ENCODE measurements at regions not wholly inside any gene's neighbourhood (a gene's known extent, or its start where the extent isn't known, plus 50 kb on each side); places are given as distances from the start of the nearest gene placed in this dataset.

GRCh38 chr1:56223968-56224367 is 355.4 kb downstream of the PLPP3 start:
- H3K36me3 ChIP-seq (ENCODE audit: control insufficient read depth in 1 of 2, insufficient read depth in 2 of 2, low read length in 1 of 2) = no peaks in the 10 kb centered on the region
- no peaks in the 10 kb centered on the region for H3K9me3 ChIP-seq (ENCODE audit: control insufficient read depth, low read length)
- no peak overlapping the region for H3K27ac ChIP-seq (ENCODE audit: low read depth in 1 of 2, low read length in 2 of 2)
- no peaks in the 10 kb centered on the region for H3K4me1 ChIP-seq (ENCODE audit: control insufficient read depth in 1 of 2, insufficient read depth in 2 of 2, low read length in 2 of 2)
- DNase-seq (no peak), ATAC-seq (ENCODE audit: low FRiP score) (no peak)
- WGBS, 2 donors = 95% methylated on average over 2 of the region's 2 CpGs
- no peak overlapping the region for H3K4me3 ChIP-seq (ENCODE audit: low read length in 2 of 2)
- no peaks in the 10 kb centered on the region for H3K27me3 ChIP-seq (ENCODE audit: control insufficient read depth in 1 of 2, insufficient read depth in 2 of 2, low read length in 1 of 2)
- intact Hi-C loops (cut with DNase I) = no loop called here

- no peaks in the 10 kb centered on the region for H3K36me3 ChIP-seq (ENCODE audit: control insufficient read depth in 1 of 2, insufficient read depth in 2 of 2, low read length in 1 of 2)
- no peak overlapping the region for H3K27ac ChIP-seq (ENCODE audit: low read depth in 1 of 2, low read length in 2 of 2)
- no peak for DNase-seq
- H3K9me3 ChIP-seq (ENCODE audit: control insufficient read depth, low read length) = no peaks in the 10 kb centered on the region
- no peak for ATAC-seq (ENCODE audit: low FRiP score)
- intact Hi-C loops (cut with DNase I) = no loop called here
- H3K4me3 ChIP-seq (ENCODE audit: low read length in 2 of 2) = no peak overlapping the region
- no peaks in the 10 kb centered on the region for H3K27me3 ChIP-seq (ENCODE audit: control insufficient read depth in 1 of 2, insufficient read depth in 2 of 2, low read length in 1 of 2)
- H3K4me1 ChIP-seq (ENCODE audit: control insufficient read depth in 1 of 2, insufficient read depth in 2 of 2, low read length in 2 of 2) = no peaks in the 10 kb centered on the region
Observed at GRCh38 chr1:56222914-56223540, 356.3 kb downstream of the PLPP3 start.

GRCh38 chr1:56220021-56220420 is 359.3 kb downstream of the PLPP3 start:
- DNase-seq = no peak
- H3K36me3 ChIP-seq (ENCODE audit: control insufficient read depth in 1 of 2, insufficient read depth in 2 of 2, low read length in 1 of 2) = no peaks in the 10 kb centered on the region
- intact Hi-C loops (cut with DNase I) = no loop called here
- H3K9me3 ChIP-seq (ENCODE audit: control insufficient read depth, low read length) = no peaks in the 10 kb centered on the region
- H3K4me1 ChIP-seq (ENCODE audit: control insufficient read depth in 1 of 2, insufficient read depth in 2 of 2, low read length in 2 of 2) = peaks cover 0 to 1% of the 10 kb centered on the region in 2 donors
- H3K27ac ChIP-seq (ENCODE audit: low read depth in 1 of 2, low read length in 2 of 2) = no peak overlapping the region
- H3K27me3 ChIP-seq (ENCODE audit: control insufficient read depth in 1 of 2, insufficient read depth in 2 of 2, low read length in 1 of 2) = no peaks in the 10 kb centered on the region
- WGBS, 2 donors = 94 to 97% methylated on average over 4 of the region's 4 CpGs
- ATAC-seq (ENCODE audit: low FRiP score) = no peak
- H3K4me3 ChIP-seq (ENCODE audit: low read length in 2 of 2) = no peak overlapping the region

- intact Hi-C loops (cut with DNase I) = no loop called here
- no peak for ATAC-seq (ENCODE audit: low FRiP score)
- H3K36me3 ChIP-seq (ENCODE audit: control insufficient read depth in 1 of 2, insufficient read depth in 2 of 2, low read length in 1 of 2) = no peaks in the 10 kb centered on the region
- H3K9me3 ChIP-seq (ENCODE audit: control insufficient read depth, low read length) = no peaks in the 10 kb centered on the region
- H3K27me3 ChIP-seq (ENCODE audit: control insufficient read depth in 1 of 2, insufficient read depth in 2 of 2, low read length in 1 of 2) = no peaks in the 10 kb centered on the region
- no peak overlapping the region for H3K27ac ChIP-seq (ENCODE audit: low read depth in 1 of 2, low read length in 2 of 2)
- WGBS, 2 donors = 89 to 91% methylated on average over 4 of the region's 4 CpGs
- H3K4me3 ChIP-seq (ENCODE audit: low read length in 2 of 2) = no peak overlapping the region
- DNase-seq = no peak
- peaks cover 0 to 1% of the 10 kb centered on the region in 2 donors for H3K4me1 ChIP-seq (ENCODE audit: control insufficient read depth in 1 of 2, insufficient read depth in 2 of 2, low read length in 2 of 2)
Observed at GRCh38 chr1:56218023-56218422, 361.3 kb downstream of the PLPP3 start.

GRCh38 chr1:56216218-56216617 is 363.1 kb downstream of the PLPP3 start:
- H3K27me3 ChIP-seq (ENCODE audit: control insufficient read depth in 1 of 2, insufficient read depth in 2 of 2, low read length in 1 of 2) = no peaks in the 10 kb centered on the region
- WGBS, 2 donors = 16 to 18% methylated on average over 4 of the region's 4 CpGs
- no peaks in the 10 kb centered on the region for H3K9me3 ChIP-seq (ENCODE audit: control insufficient read depth, low read length)
- ATAC-seq (ENCODE audit: low FRiP score) (no peak), DNase-seq (peak in 1 of 2 donors; percentile 56)
- H3K4me3 ChIP-seq (ENCODE audit: low read length in 2 of 2) = no peak overlapping the region
- H3K36me3 ChIP-seq (ENCODE audit: control insufficient read depth in 1 of 2, insufficient read depth in 2 of 2, low read length in 1 of 2) = no peaks in the 10 kb centered on the region
- peaks cover 1 to 3% of the 10 kb centered on the region in 2 donors for H3K4me1 ChIP-seq (ENCODE audit: control insufficient read depth in 1 of 2, insufficient read depth in 2 of 2, low read length in 2 of 2)
- H3K27ac ChIP-seq (ENCODE audit: low read depth in 1 of 2, low read length in 2 of 2) = no peak overlapping the region
- intact Hi-C loops (cut with DNase I) = no loop called here

- no peak for ATAC-seq (ENCODE audit: low FRiP score)
- Histone ChIP-seq H3K9me3 (ENCODE audit: control insufficient read depth, low read length) (no peaks in the 10 kb centered on the region), H3K27ac (ENCODE audit: low read depth in 1 of 2, low read length in 2 of 2) (no peak overlapping the region), H3K36me3 (ENCODE audit: control insufficient read depth in 1 of 2, insufficient read depth in 2 of 2, low read length in 1 of 2) (no peaks in the 10 kb centered on the region), H3K27me3 (ENCODE audit: control insufficient read depth in 1 of 2, insufficient read depth in 2 of 2, low read length in 1 of 2) (no peaks in the 10 kb centered on the region), H3K4me1 (ENCODE audit: control insufficient read depth in 1 of 2, insufficient read depth in 2 of 2, low read length in 2 of 2) (peaks cover 1 to 3% of the 10 kb centered on the region in 2 donors), H3K4me3 (ENCODE audit: low read length in 2 of 2) (no peak overlapping the region)
- intact Hi-C loops (cut with DNase I) = no loop called here
- DNase-seq = no peak
- WGBS, 2 donors = 42 to 49% methylated on average over 4 of the region's 4 CpGs
Observed at GRCh38 chr1:56215771-56216170, 363.6 kb downstream of the PLPP3 start.

- whole genome bisulfite sequencing, 2 donors = 94 to 96% methylated on average over 3 of the region's 3 CpGs
- H3K36me3 ChIP-seq (ENCODE audit: control insufficient read depth in 1 of 2, insufficient read depth in 2 of 2, low read length in 1 of 2) = no peaks in the 10 kb centered on the region
- ATAC-seq (ENCODE audit: low FRiP score) (no peak), DNase-seq (no peak)
- H3K27me3 ChIP-seq (ENCODE audit: control insufficient read depth in 1 of 2, insufficient read depth in 2 of 2, low read length in 1 of 2) = no peaks in the 10 kb centered on the region
- H3K4me3 ChIP-seq (ENCODE audit: low read length in 2 of 2) = no peak overlapping the region
- no peaks in the 10 kb centered on the region for H3K9me3 ChIP-seq (ENCODE audit: control insufficient read depth, low read length)
- no peak overlapping the region for H3K27ac ChIP-seq (ENCODE audit: low read depth in 1 of 2, low read length in 2 of 2)
- peaks cover 1 to 3% of the 10 kb centered on the region in 2 donors for H3K4me1 ChIP-seq (ENCODE audit: control insufficient read depth in 1 of 2, insufficient read depth in 2 of 2, low read length in 2 of 2)
- intact Hi-C loops (cut with DNase I) = no loop called here
Observed at GRCh38 chr1:56215086-56215485, 364.3 kb downstream of the PLPP3 start.

- H3K9me3 ChIP-seq (ENCODE audit: control insufficient read depth, low read length) = no peaks in the 10 kb centered on the region
- H3K27ac ChIP-seq (ENCODE audit: low read depth in 1 of 2, low read length in 2 of 2) = no peak overlapping the region
- DNase-seq (no peak), ATAC-seq (ENCODE audit: low FRiP score) (no peak)
- H3K4me3 ChIP-seq (ENCODE audit: low read length in 2 of 2) = no peak overlapping the region
- intact Hi-C loops (cut with DNase I) = no loop called here
- H3K36me3 ChIP-seq (ENCODE audit: control insufficient read depth in 1 of 2, insufficient read depth in 2 of 2, low read length in 1 of 2) = no peaks in the 10 kb centered on the region
- H3K4me1 ChIP-seq (ENCODE audit: control insufficient read depth in 1 of 2, insufficient read depth in 2 of 2, low read length in 2 of 2) = peaks cover 1 to 3% of the 10 kb centered on the region in 2 donors
- no peaks in the 10 kb centered on the region for H3K27me3 ChIP-seq (ENCODE audit: control insufficient read depth in 1 of 2, insufficient read depth in 2 of 2, low read length in 1 of 2)
Observed at GRCh38 chr1:56213068-56213467, 366.3 kb downstream of the PLPP3 start.

GRCh38 chr1:56212143-56212542 is 367.2 kb downstream of the PLPP3 start:
- WGBS, 2 donors = 89 to 92% methylated on average over 2 of the region's 2 CpGs
- DNase-seq = no peak
- intact Hi-C loops (cut with DNase I) = no loop called here
- H3K27me3 ChIP-seq (ENCODE audit: control insufficient read depth in 1 of 2, insufficient read depth in 2 of 2, low read length in 1 of 2) = no peaks in the 10 kb centered on the region
- no peaks in the 10 kb centered on the region for H3K36me3 ChIP-seq (ENCODE audit: control insufficient read depth in 1 of 2, insufficient read depth in 2 of 2, low read length in 1 of 2)
- H3K4me1 ChIP-seq (ENCODE audit: control insufficient read depth in 1 of 2, insufficient read depth in 2 of 2, low read length in 2 of 2) = peaks cover 1 to 3% of the 10 kb centered on the region in 2 donors
- H3K9me3 ChIP-seq (ENCODE audit: control insufficient read depth, low read length) = no peaks in the 10 kb centered on the region
- no peak for ATAC-seq (ENCODE audit: low FRiP score)
- no peak overlapping the region for H3K4me3 ChIP-seq (ENCODE audit: low read length in 2 of 2)
- no peak overlapping the region for H3K27ac ChIP-seq (ENCODE audit: low read depth in 1 of 2, low read length in 2 of 2)

Data from aorta (tissue), 5 donors.